CD4-positive, alpha-beta T cell treated with Interleukin-21 for 1 hour (primary cell): ENCODE measurements at regions not wholly inside any gene's neighbourhood (a gene's known extent, or its start where the extent isn't known, plus 50 kb on each side); places are given as distances from the start of the nearest gene placed in this dataset.

Experiments
- DNase-seq: peaks from one replicate; pipeline ENCODE4 v3.0.0-alpha.2; 2020

DNA sequence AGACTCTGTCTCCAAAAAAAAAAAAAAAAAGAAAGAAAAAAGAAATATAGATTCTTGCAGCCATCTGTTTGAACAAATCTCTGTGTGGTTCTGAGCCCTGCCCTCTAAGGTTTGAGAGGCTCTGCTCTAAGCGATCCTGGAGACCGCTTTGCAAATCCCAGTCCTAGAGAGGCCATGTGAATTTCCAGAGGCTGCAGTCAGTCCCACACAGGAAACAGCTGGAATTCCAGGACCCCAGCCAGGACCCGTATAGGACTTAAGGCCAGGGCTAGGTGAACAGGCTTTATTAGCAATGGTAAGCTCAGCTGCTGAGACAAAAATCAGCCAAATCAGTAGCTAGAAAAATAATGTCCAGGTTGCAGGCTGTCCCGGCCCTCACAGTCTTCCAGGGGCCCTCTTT, 154.8 kb downstream of the RPS24 start:
- no peak for DNase-seq

DNA sequence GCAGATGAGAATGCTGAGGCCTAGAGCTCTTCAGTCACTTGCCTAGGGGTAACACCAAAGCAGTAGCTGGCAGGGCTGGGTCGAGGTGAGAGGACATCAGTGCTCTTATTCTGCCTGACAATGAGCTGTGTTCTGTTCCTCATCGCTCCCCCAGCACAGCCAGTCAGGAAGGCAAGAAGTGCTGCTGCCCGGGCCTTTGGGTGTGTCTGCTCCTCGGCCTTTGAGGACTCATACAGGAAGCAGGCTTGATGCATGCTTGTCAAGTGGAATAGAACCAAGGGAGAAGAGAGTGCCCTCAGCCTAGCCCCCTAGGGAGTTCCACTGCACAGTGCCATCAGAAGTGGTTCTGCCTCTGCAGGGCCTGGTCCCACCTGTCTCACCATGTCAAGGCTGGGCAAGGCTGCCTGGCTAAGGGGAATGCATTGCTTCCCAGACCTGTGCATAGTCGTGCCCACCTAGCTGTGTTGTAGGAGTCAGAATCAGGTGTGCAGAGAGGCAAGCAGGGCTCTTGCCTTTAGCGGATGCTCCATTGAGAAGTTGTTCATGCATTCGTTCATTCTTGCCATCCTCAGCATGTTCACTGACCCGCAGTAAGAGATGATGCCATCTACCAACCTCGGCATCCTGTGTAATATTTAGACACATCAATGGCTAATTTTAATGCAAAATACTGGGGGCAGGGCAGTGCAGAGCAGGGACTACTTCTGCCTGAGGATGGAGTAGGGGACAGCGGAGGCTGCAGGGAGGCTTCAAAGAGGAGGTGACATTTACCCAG, 156.6 kb downstream of the RPS24 start:
- no peak for DNase-seq

DNA sequence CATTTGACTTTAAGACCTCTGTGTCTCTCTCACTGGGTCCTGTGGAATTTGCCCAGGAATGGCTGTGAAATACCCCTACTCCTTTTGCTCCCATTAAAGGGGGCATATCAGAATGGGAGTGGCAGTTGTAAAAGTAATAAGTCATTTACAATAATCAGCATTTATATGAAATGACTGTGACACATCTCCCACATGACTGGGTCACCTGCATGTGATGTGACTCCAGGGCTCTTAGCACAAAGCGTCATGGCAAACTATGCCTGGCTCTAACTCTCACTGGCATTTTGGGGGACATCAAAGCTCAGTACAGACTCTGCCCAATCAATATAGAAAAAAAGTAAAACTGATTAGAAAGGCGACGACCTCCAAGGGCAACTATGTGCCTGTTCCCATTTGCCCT, 157.6 kb downstream of the RPS24 start:
- no peak for DNase-seq

DNA sequence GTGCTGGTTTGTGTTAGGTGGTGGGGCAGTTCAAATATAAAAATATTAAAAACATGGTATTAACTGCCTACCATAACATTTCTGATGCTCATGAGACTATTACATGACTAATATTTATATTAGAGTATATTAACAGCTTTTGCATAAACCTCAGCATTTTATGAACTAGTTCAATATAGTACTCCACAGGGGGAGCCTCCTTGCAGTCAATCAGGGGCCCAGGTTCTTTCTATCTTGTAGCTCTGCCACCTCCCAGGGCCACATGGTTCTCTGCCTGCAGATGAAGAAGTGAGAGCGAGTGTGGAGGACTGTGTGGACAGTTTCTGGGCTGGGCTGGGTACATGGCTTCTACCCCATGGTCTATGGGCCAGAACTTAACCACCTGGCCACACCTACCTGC, 159.5 kb downstream of the RPS24 start:
- no peak for DNase-seq

DNA sequence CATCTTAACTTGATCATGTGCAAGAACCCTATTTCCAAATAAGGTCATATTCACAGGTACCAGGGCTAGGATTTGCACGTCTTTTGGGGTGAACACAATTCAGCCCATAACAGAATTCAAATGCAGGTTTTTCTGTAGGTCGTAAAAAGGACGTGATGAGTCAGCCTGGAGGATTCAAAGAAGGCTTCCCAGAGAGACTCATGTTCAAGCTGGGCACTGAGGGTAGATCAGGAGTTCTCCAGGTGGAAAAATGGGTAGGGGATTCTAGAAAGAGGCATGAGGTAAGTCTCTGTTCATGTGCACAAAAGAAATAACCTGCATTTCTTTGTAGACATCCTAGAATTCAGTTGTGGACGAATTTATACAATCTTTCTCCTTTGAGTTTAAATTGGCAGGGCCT, 160.4 kb downstream of the RPS24 start:
- no peak for DNase-seq

DNA sequence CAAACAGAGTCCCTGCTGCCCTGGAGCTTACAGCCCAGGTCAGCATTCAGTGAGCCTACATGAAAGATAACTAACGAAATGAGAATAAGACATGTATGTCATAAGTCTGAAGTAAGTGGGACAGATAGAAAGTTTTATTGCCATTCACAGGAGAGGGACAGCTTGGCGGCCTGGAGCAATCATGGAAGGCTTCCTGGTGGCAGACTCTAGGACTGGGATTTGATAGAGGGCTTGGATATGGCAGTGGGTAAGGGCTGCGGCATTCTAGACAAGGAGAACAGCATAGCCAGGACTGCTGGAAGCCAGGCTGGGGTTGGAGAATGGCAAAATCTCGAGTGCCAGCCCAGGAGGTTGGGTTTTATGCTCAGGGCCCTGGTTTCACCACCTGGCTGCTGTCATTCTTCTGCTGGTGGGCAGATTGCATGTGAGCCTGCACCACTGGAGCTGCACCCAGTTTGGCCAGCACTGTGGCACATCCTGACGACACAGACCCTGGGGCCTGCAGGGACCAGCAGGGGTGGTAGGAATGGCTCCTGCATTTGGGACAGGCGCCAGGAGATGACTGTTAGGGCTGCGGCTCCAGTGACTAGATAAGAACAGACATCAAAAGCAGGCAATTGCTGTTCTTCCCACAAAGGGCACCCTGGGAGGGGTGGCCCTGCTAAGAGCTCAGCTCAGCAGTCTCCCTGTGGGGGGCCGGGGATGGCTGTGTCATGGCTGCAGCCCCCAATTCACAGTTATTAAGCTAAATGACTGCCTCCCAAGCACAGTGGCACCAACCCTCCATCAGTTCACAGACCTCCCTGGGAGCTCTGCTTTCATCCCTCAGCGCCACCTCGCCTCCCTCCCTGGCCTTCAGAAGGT, 161.1 kb downstream of the RPS24 start:
- DNase-seq = no peak

DNA sequence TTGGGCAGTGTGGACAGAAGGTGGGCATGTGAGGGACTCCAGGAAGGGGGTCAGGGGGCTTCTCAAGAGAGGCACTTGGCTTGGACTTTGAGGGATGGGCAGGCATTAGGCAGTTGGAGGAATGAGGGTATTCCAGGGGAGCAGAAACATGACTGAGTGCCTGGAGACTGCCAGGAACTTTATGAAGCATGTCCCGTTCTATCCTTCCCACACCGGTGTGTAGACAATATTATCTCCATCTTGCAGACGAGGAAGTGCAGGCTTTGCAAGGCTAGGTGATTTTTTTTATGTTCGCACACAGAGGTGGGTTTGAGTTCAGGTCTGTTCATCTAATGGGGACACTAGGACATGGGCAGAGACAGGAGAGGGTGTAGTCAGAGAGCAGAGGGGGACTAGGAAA, 162.7 kb downstream of the RPS24 start:
- no peak for DNase-seq

DNA sequence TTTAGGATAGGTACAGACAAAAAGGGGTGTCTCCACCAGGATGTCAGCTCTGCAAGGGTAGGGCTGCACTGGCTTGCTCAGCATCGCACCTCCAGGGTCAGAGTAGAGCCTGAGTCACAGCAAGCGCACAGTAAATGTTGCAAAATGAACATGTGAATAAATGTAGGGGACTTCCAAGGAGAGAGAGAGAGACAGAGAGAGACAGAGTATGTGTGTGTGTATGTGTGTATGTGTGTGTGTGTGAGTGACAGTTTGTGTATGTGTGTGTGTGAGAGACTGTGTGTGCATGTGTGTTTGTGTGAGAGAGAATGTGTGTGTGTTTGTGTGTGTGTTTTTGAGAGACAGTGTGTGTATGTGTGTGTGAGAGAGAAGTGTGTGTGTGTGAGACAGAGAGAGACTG, 163.3 kb downstream of the RPS24 start:
- DNase-seq = no peak

DNA sequence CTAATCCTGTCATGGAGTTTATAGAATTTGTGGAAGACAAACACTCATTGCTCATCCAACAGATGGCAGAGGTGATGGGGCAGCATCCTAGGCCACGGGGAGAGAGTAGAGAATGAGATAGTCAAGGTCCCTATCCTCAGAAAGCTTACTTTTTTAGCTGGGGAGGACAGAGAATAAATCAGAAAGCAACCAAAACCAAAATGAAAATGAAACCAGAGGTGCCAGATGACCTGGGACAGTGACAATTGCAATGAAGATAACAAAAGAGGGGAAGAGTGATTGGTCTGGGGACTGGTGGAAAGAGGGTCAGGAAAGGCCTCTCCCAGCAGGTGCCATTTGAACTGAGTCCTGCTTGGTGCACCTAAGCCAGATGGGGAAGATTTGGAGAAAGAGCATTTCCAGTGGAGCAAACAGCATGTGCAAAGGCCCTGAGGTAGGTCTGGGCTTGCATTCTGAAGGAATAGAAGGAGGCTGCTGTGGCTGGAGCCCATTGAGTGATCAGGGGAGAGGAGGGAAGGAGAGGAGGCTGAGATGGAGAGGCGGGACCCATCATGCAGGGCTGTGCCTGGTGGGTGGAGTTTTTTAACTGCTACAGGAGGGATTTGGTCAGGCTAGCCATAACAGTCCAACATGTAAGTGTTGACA, 164.1 kb downstream of the RPS24 start:
- DNase-seq = no peak

DNA sequence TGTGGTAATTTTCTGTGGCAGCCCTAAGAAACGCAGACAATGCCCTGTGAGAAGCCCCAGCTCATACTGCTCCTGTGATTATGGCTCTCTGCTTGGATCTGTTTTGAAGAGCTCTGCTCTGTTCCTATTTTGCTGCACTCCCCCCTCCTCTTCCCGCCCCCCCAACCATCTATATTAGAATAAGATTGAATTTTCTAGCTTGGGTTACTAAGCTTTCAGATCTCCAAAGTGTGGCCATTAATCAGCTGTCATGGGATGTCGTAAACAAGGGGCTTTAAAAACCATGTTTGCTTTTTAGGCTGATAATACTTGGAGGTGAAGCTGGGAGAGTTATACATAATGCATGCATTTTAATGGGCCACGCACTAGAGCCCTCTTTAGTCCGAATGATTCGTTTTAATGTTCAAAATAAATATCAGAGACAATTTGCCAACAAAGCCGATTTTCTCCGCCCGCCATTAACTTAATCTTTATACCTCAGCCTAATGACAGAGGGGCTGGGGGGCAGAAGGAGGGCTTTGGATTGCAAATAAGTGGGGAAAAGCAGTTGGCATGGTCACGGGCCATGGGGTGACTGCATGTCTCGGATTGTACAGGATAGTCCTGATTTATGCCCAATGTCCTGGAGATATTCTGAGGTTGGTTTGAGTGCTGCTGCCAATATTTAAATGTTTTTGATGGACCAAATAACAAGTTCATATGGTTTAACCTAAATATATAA, 165.5 kb downstream of the RPS24 start:
- DNase-seq = no peak

DNA sequence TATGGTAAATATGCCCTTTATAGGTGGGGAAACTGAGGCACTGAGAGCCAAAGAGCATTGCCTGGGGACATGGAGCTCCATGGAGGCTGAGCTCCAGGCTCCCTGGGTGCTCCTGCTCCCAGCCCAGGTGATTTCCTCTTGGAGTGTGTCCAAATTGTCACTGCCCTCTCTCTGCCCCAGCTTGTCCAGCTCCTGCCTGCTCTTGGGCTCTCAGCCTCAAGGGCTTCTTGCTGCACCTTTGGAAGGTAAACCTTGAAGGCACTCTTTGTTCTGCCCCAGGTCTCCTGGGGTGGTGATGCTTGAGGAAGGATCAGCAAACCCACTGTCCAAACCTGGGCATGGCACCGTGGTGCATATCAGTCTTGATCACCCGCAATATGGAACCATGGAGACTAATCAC, 166.1 kb downstream of the RPS24 start:
- DNase-seq = no peak

DNA sequence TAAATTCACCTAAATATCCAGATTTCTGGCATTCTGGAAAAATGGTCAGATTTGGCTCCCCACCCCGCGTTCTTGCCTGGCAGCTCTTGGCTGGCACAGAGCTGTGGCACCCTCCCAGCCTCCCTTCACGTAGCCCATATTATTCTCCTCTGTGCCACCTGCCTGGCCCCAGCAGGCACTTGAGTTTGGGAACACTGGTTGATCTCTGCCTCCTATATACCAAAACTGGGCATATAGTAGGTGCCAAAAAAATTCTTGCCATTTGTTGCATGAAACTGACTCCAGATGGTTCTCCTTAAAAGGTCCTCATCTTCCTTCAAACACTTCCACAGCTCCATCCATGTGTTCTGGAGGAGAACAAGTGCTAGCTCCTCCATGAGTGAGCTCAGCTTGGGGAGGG, 167.0 kb downstream of the RPS24 start:
- DNase-seq = no peak

DNA sequence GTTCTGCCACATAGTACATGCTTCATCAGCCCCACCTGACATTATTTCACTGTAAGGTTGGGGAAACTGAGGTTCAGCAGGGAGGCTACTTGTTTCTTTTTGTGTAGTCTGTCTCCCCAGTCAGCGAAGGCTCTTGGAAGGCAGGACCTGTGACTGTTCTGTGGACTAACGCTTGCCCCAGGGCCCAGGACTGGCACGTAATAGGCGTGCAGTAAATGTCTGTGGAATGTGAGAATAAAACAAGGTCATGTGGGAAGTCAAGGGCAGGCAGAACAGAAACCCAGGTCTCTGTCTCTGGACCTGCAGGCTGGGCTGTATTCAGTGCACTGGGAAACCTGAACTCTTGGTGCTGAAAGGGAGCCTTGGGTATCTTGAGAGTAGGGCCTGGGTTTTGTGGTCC, 168.7 kb downstream of the RPS24 start:
- DNase-seq = no peak

DNA sequence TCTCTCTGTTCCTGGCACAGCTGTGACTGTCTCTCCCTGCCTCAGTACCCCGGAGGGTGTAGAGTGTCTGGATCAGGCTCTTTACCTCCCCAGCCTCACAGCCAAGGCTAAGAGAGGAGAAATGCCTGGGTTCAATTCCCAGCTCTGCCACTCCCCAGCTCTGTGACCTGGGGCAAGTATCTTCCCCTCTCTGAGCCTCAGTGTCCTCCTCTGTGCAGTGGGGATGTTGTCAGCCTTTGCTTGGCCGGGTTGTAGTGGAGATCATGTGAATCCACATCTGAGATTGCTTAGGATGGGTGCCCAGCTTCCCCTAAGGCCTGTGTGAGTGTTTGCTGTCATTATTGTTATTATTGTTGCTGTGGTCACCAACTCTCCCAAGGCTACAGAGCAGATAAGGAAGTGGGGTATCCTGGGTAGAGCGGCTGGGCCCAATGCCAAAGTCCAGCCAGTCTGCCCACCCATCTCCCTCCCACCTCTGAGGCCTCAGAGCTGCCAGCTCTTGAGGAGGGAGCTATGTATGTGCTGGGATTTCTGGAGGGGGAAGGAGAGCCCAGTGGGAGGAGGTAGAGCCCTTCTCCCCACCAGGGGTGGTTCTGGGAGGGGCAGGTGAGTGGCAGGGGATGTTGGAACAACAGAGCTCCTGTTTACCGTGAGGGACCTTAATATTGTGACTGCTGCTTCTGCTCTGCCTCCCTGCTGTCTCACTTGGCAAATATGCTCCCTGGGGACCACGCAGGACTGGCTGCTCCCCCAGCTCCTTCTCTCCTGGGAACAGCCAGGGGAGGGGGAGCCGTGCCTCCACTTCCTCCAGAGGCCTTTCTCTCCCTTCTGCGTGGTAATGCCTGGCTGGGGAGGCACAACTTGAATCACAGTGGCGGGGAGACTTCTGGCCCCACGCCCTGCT, 170.5 kb downstream of the RPS24 start:
- DNase-seq = no peak

DNA sequence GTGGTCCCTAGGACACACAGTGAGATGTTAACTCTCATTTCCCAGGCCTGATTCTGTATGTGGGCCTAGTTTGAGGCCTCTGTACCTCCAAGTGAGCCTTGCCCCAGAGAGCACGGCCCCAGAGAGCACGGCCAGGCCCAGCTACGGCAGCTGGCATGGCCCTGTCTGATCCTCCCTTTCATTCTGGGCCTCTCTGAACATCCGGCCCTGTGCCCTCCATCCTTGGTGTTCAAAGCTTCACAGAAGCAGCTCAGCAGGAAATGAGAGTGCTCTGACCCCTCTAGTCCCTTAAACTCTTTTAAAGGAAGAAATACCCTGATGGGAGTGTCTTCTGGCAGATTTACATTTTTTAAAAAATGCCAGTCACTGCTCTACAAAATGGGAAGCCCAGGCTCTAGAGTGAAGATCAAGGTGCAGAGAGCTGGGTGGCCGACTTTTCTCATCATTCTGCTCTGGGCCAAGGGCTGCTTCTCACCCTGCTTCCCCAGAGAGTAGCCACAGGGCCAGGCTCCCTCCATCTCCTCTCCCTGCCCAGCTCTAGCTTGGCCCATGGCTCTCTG, 171.9 kb downstream of the RPS24 start:
- no peak for DNase-seq

DNA sequence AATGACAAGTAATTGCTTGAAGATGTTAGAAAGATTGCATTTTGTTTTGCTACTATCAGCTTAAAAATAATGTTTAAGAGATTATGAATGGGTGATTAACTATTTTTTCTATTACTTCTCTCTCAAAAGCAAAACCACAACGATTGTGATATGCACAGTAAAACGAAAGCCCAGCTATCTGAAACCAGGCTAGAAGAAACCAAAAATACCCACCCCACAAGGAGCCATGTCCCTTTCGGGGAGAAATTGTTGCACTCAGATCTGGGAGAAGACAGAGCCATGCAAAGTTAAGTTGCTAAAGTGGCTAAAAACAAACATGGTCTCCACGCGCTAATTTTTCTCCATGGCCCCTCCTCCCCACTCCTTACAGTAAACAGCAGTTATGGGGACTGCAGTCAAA, 173.6 kb downstream of the RPS24 start:
- no peak for DNase-seq

DNA sequence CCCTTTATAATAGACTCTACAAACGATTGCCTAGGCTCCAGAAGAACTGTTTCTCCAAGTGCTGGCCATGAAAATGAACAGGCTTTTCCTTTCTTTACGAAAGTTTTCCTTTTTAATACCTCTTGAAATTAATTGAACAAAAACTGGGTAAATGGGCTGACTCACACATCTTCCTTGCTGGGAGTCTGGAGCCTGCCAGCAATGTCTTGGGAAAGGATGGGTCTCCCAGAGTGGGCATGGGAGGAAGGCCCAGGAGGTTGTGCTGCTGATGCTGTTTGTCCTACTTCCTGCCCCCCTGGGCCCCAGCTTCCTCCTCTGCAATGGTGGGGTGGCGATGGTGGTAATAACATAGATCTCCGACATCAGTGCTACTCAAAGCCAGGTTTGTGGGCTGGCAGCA, 174.1 kb downstream of the RPS24 start:
- no peak for DNase-seq

DNA sequence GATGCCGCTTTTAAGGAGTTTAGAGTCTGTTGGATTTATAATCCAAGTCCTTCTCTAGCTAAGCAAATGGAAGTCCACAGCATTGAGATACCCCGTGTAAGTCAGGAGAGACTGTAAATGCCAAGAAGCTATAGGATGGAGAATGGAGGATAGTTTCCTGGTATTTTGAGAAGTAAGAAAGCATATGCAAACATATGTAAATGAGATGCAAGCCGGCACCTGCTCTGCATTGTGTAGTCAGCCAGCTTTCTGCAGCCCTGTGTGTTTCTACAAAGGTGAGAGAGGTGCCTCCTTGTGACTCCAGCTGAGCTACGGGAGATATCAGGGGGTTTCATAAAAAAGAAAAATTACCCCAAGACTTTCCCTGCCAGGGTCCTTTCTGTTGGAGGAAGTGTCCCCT, 176.3 kb downstream of the RPS24 start:
- DNase-seq = no peak

DNA sequence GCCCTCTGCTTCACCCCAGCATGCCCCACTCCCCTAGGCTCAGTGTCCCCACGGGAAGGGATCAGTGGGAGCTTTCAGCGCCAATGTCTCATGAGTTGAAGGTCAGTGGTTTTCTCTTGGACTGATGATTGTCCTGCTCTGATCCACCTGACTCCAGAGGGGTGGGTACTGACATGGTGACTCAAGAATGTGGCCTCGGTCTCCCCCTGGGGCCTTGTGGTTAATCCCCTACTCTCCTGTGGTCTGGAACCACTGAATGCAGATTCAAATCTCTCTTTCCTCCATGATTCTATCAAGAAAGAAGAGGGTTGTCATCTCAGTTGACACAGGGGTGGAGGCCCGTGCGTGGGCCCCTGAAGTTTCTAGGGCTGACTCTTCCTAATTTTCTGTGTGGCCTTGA, 176.9 kb downstream of the RPS24 start:
- DNase-seq = no peak

DNA sequence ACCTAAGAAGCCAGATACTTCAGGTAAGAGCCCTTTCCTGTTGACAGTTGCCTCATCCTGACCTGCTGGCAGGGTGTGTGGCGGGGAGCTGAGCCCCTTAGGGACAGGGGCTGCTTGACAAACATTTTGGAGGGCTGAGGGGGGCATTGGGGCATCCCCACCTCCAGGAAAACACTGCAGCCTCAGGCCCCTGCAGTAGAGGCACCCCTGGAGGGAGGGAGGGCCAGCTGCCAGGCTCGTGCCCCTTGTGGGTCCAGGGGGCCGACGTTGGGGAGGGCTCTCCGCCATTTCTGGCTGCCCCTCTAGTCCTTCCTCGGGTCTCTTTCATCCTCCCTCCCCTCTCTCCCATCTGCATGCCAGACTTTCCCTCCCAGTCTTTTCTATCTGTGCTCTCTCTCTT, 177.3 kb downstream of the RPS24 start:
- no peak for DNase-seq

DNA sequence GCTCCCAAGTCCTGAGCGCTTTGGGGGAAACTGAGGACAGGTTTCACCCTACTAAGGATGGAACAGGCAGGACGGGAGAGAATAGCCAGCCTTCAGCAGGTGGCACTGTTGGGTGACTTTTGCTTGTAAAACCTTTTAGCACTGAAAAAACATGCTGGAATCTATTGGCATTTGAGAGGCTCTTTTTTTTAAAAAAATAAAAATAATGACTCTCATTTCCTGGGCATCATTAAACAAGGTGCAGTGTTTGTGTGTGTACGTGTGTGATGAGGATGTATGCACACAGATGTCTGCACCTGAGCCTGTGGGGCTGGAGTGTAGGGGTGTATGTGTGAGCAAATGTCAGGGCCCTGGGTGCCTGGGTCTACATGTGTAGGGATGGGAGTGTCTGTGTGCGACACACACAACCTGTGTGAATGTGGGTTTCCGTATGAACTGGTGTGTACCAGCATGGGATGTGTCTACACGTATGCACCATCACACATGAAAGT, 177.9 kb downstream of the RPS24 start:
- no peak for DNase-seq
